ENCODE measurements at regions not wholly inside any gene's neighbourhood (a gene's known extent, or its start where the extent isn't known, plus 50 kb on each side); places are given as distances from the start of the nearest gene placed in this dataset.
"Not testable (repeated sequence)": the region's sequence is repeated elsewhere in the genome, so short reads cannot be mapped to it uniquely, and the experiment has no call there.

DNA sequence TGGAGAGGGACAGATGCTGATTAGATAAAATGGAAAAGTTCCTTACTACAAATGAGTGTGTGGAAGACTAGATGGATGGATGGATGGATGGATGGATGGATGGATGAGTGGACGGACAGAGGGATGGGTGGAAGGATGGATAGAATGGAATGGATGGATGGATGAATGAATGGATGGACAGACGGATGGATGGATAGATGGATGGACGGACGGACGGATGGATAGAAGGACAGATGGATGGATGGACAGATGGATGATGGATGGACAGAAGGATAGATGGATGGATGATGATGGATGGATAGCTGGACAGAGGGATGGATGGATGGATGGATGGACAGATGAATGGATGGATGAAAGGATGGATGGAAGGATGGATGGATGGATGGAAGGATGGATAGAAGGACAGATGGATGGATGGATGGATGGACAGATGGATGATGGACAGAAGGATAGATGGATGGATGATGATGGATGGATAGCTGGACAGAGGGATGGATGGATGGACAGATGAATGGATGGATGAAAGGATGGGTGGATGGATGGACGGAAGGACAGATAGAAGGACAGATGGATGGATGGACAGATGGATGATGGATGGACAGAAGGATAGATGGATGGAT lies 118.6 kb upstream of the CIBAR2 start:
- not testable (repeated sequence) for TF ChIP-seq EP300, CTCF, POLR2A (IDR thresholded peaks at IDR 0.05)
